ENCODE measurements at regions not wholly inside any gene's neighbourhood (a gene's known extent, or its start where the extent isn't known, plus 50 kb on each side); places are given as distances from the start of the nearest gene placed in this dataset.

GRCh38 chr3:31022716-31023115 lies 128.3 kb upstream of the GADL1 start:
- H3K9me3 ChIP-seq (ENCODE audit: control insufficient read depth, low read length): no peaks in the 10 kb centered on the region
- no peak overlapping the region for H3K27ac ChIP-seq (ENCODE audit: insufficient read depth, low read depth, low read length, poor library complexity, severe bottlenecking)
- H3K4me3 ChIP-seq (ENCODE audit: insufficient read depth, low read depth, low read length): no peak overlapping the region
- no peaks in the 10 kb centered on the region for H3K27me3 ChIP-seq (ENCODE audit: control insufficient read depth, insufficient read depth, low read length, poor library complexity, severe bottlenecking)
- H3K36me3 ChIP-seq (ENCODE audit: control insufficient read depth, insufficient read depth, low read length): no peaks in the 10 kb centered on the region
- no peaks in the 10 kb centered on the region for H3K4me1 ChIP-seq (ENCODE audit: control insufficient read depth, insufficient read depth, low read length)

GRCh38 chr3:31025541-31025940 lies 131.1 kb upstream of the GADL1 start:
- Histone ChIP-seq H3K9me3 (ENCODE audit: control insufficient read depth, low read length) (peaks cover 2% of the 10 kb centered on the region), H3K27ac (ENCODE audit: insufficient read depth, low read depth, low read length, poor library complexity, severe bottlenecking) (no peak overlapping the region), H3K36me3 (ENCODE audit: control insufficient read depth, insufficient read depth, low read length) (no peaks in the 10 kb centered on the region), H3K4me3 (ENCODE audit: insufficient read depth, low read depth, low read length) (no peak overlapping the region), H3K4me1 (ENCODE audit: control insufficient read depth, insufficient read depth, low read length) (no peaks in the 10 kb centered on the region), H3K27me3 (ENCODE audit: control insufficient read depth, insufficient read depth, low read length, poor library complexity, severe bottlenecking) (no peaks in the 10 kb centered on the region)
- WGBS, 2 experiments: 91 to 94% methylated on average over 2 of the region's 2 CpGs

GRCh38 chr3:31027191-31027761 lies 132.8 kb upstream of the GADL1 start:
- 95 to 100% methylated on average over 1 of the region's 1 CpG for WGBS, 2 experiments
- Histone ChIP-seq H3K36me3 (ENCODE audit: control insufficient read depth, insufficient read depth, low read length) (no peaks in the 10 kb centered on the region), H3K4me1 (ENCODE audit: control insufficient read depth, insufficient read depth, low read length) (no peaks in the 10 kb centered on the region), H3K9me3 (ENCODE audit: control insufficient read depth, low read length) (peaks cover 2% of the 10 kb centered on the region), H3K27ac (ENCODE audit: insufficient read depth, low read depth, low read length, poor library complexity, severe bottlenecking) (no peak overlapping the region), H3K4me3 (ENCODE audit: insufficient read depth, low read depth, low read length) (no peak overlapping the region), H3K27me3 (ENCODE audit: control insufficient read depth, insufficient read depth, low read length, poor library complexity, severe bottlenecking) (no peaks in the 10 kb centered on the region)

- Histone ChIP-seq H3K9me3 (ENCODE audit: control insufficient read depth, low read length) (peaks cover 2% of the 10 kb centered on the region), H3K4me3 (ENCODE audit: insufficient read depth, low read depth, low read length) (no peak overlapping the region), H3K36me3 (ENCODE audit: control insufficient read depth, insufficient read depth, low read length) (no peaks in the 10 kb centered on the region), H3K27me3 (ENCODE audit: control insufficient read depth, insufficient read depth, low read length, poor library complexity, severe bottlenecking) (no peaks in the 10 kb centered on the region), H3K27ac (ENCODE audit: insufficient read depth, low read depth, low read length, poor library complexity, severe bottlenecking) (no peak overlapping the region), H3K4me1 (ENCODE audit: control insufficient read depth, insufficient read depth, low read length) (no peaks in the 10 kb centered on the region)
- 67 to 88% methylated on average over 1 of the region's 2 CpGs for WGBS, 2 experiments
Measured at GRCh38 chr3:31027914-31028313, 133.5 kb upstream of the GADL1 start.

- Histone ChIP-seq H3K9me3 (ENCODE audit: control insufficient read depth, low read length) (peaks cover 2% of the 10 kb centered on the region), H3K36me3 (ENCODE audit: control insufficient read depth, insufficient read depth, low read length) (no peaks in the 10 kb centered on the region), H3K4me1 (ENCODE audit: control insufficient read depth, insufficient read depth, low read length) (no peaks in the 10 kb centered on the region), H3K27me3 (ENCODE audit: control insufficient read depth, insufficient read depth, low read length, poor library complexity, severe bottlenecking) (no peaks in the 10 kb centered on the region), H3K27ac (ENCODE audit: insufficient read depth, low read depth, low read length, poor library complexity, severe bottlenecking) (no peak overlapping the region), H3K4me3 (ENCODE audit: insufficient read depth, low read depth, low read length) (no peak overlapping the region)
- 100% methylated on average over 1 of the region's 1 CpG for WGBS, 2 experiments
Measured at GRCh38 chr3:31028766-31029165, 134.3 kb upstream of the GADL1 start.

- no peaks in the 10 kb centered on the region for H3K27me3 ChIP-seq (ENCODE audit: control insufficient read depth, insufficient read depth, low read length, poor library complexity, severe bottlenecking)
- H3K36me3 ChIP-seq (ENCODE audit: control insufficient read depth, insufficient read depth, low read length): no peaks in the 10 kb centered on the region
- 90 to 95% methylated on average over 3 of the region's 3 CpGs for WGBS, 2 experiments
- H3K4me1 ChIP-seq (ENCODE audit: control insufficient read depth, insufficient read depth, low read length): no peaks in the 10 kb centered on the region
- H3K9me3 ChIP-seq (ENCODE audit: control insufficient read depth, low read length): peaks cover 2% of the 10 kb centered on the region
- H3K27ac ChIP-seq (ENCODE audit: insufficient read depth, low read depth, low read length, poor library complexity, severe bottlenecking): no peak overlapping the region
- no peak overlapping the region for H3K4me3 ChIP-seq (ENCODE audit: insufficient read depth, low read depth, low read length)
Measured at GRCh38 chr3:31029706-31030105, 135.2 kb upstream of the GADL1 start.

- Histone ChIP-seq H3K4me1 (ENCODE audit: control insufficient read depth, insufficient read depth, low read length) (no peaks in the 10 kb centered on the region), H3K27ac (ENCODE audit: insufficient read depth, low read depth, low read length, poor library complexity, severe bottlenecking) (no peak overlapping the region), H3K4me3 (ENCODE audit: insufficient read depth, low read depth, low read length) (no peak overlapping the region), H3K27me3 (ENCODE audit: control insufficient read depth, insufficient read depth, low read length, poor library complexity, severe bottlenecking) (no peaks in the 10 kb centered on the region), H3K9me3 (ENCODE audit: control insufficient read depth, low read length) (no peaks in the 10 kb centered on the region), H3K36me3 (ENCODE audit: control insufficient read depth, insufficient read depth, low read length) (no peaks in the 10 kb centered on the region)
- 94 to 100% methylated on average over 1 of the region's 1 CpG for WGBS, 2 experiments
Measured at GRCh38 chr3:31035681-31036080, 141.2 kb upstream of the GADL1 start.

- H3K27me3 ChIP-seq (ENCODE audit: control insufficient read depth, insufficient read depth, low read length, poor library complexity, severe bottlenecking): no peaks in the 10 kb centered on the region
- H3K4me3 ChIP-seq (ENCODE audit: insufficient read depth, low read depth, low read length): no peak overlapping the region
- H3K4me1 ChIP-seq (ENCODE audit: control insufficient read depth, insufficient read depth, low read length): no peaks in the 10 kb centered on the region
- H3K9me3 ChIP-seq (ENCODE audit: control insufficient read depth, low read length): no peaks in the 10 kb centered on the region
- no peak overlapping the region for H3K27ac ChIP-seq (ENCODE audit: insufficient read depth, low read depth, low read length, poor library complexity, severe bottlenecking)
- H3K36me3 ChIP-seq (ENCODE audit: control insufficient read depth, insufficient read depth, low read length): no peaks in the 10 kb centered on the region
- 92 to 97% methylated on average over 2 of the region's 3 CpGs for WGBS, 2 experiments
Measured at GRCh38 chr3:31038086-31038739, 143.8 kb upstream of the GADL1 start.

GRCh38 chr3:31039145-31039544 lies 144.7 kb upstream of the GADL1 start:
- H3K27me3 ChIP-seq (ENCODE audit: control insufficient read depth, insufficient read depth, low read length, poor library complexity, severe bottlenecking): no peaks in the 10 kb centered on the region
- H3K36me3 ChIP-seq (ENCODE audit: control insufficient read depth, insufficient read depth, low read length): no peaks in the 10 kb centered on the region
- 82 to 94% methylated on average over 1 of the region's 1 CpG for WGBS, 2 experiments
- no peak overlapping the region for H3K4me3 ChIP-seq (ENCODE audit: insufficient read depth, low read depth, low read length)
- no peaks in the 10 kb centered on the region for H3K4me1 ChIP-seq (ENCODE audit: control insufficient read depth, insufficient read depth, low read length)
- no peak overlapping the region for H3K27ac ChIP-seq (ENCODE audit: insufficient read depth, low read depth, low read length, poor library complexity, severe bottlenecking)
- no peaks in the 10 kb centered on the region for H3K9me3 ChIP-seq (ENCODE audit: control insufficient read depth, low read length)

- H3K27me3 ChIP-seq (ENCODE audit: control insufficient read depth, insufficient read depth, low read length, poor library complexity, severe bottlenecking): no peaks in the 10 kb centered on the region
- no peaks in the 10 kb centered on the region for H3K4me1 ChIP-seq (ENCODE audit: control insufficient read depth, insufficient read depth, low read length)
- no peaks in the 10 kb centered on the region for H3K36me3 ChIP-seq (ENCODE audit: control insufficient read depth, insufficient read depth, low read length)
- 66 to 70% methylated on average over 2 of the region's 2 CpGs for WGBS, 2 experiments
- no peaks in the 10 kb centered on the region for H3K9me3 ChIP-seq (ENCODE audit: control insufficient read depth, low read length)
- H3K4me3 ChIP-seq (ENCODE audit: insufficient read depth, low read depth, low read length): no peak overlapping the region
- no peak overlapping the region for H3K27ac ChIP-seq (ENCODE audit: insufficient read depth, low read depth, low read length, poor library complexity, severe bottlenecking)
Measured at GRCh38 chr3:31041161-31041978, 146.9 kb upstream of the GADL1 start.

Measured in ectodermal cell (in vitro differentiated cells).